ENCODE measurements at regions not wholly inside any gene's neighbourhood (a gene's known extent, or its start where the extent isn't known, plus 50 kb on each side); places are given as distances from the start of the nearest gene placed in this dataset.
"Not testable (repeated sequence)": the region's sequence is repeated elsewhere in the genome, so short reads cannot be mapped to it uniquely, and the experiment has no call there.

DNA sequence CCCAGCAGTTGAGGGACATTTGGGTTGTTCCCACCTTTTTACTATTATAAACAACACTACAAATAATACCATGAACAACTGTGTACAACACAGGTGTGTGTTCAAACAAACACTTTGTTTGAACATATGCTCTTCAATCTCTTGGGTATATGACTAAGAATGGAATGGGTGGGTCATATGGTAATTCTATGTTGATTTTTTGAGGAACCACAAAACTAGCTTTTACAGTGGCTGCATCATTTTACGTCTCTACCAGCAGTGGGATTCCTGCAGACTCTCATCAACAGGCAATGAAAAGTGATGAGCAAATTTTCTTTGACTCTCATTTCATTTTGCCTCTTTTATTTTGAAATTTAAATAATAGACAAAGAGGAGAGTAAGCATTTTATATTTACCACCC, 116.9 kb upstream of the KLF14 start:
- DNase-seq, result no peak

GRCh38 chr7:130852867-130853266, 118.9 kb upstream of the KLF14 start:
- no peak for DNase-seq

DNA sequence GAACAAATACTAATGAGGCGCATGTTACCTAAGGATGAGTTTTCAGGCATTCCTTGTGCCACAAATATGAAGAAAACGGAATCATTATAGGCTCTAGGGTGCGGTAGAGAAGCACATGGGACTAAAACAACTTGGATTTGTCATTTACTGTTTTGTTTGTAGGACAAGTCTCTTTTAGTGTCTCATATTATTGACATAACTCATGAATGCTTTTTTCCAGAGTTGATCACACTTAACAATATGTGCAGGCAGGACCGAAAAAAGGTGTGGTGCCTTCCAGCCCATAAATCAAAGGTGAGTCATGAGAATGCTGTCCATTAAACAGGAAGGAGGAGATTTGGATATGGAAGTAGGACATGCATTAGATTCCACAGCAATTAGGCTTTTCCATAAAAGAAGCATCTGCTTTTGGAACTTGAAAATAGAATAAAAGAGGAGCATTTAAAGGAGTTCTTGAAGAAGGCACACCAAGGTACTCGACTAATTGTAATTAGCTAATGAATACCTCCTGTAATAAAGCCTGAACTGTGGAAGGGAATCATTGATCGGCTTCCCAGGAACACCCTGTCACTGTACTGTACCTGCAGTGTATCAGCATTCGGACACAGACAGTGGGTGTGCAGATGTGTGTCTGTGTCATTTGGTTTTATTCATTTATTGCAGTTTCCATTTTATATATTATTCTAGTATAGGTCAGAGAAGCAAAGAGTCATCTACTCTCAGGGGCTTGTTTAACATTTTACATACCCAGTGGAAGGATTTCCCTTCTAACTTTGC, 119.7 kb upstream of the KLF14 start:
- no peak for DNase-seq

- DNase-seq, result no peak
Measured at GRCh38 chr7:130854481-130854880, 120.5 kb upstream of the KLF14 start.

DNA sequence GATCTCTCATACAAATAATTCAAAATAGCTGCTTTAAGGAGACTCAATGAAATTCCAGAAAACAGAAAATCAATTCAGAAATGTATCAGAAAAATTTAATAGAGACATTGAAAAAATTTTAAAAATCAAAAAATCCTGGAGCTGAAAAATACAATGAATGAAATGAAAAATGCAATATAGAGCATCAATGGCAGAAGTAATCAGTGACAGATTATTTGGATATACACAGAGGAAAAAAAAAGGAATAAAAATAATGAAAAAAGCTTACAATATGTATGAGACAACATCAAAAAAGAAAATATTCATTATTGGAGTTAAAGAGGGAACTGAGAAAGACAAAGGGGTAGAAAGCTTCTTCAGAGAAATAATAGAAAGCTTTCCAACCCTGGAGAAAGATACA, 122.9 kb upstream of the KLF14 start:
- no peak for DNase-seq

GRCh38 chr7:130860832-130861231, 126.8 kb upstream of the KLF14 start:
- DNase-seq, result not testable (repeated sequence)

GRCh38 chr7:130865408-130866236, 131.6 kb upstream of the KLF14 start:
- no peak for DNase-seq

GRCh38 chr7:130867039-130867438, 133.0 kb upstream of the KLF14 start:
- no peak for DNase-seq

GRCh38 chr7:130867581-130868136, 133.7 kb upstream of the KLF14 start:
- no peak for DNase-seq

DNA sequence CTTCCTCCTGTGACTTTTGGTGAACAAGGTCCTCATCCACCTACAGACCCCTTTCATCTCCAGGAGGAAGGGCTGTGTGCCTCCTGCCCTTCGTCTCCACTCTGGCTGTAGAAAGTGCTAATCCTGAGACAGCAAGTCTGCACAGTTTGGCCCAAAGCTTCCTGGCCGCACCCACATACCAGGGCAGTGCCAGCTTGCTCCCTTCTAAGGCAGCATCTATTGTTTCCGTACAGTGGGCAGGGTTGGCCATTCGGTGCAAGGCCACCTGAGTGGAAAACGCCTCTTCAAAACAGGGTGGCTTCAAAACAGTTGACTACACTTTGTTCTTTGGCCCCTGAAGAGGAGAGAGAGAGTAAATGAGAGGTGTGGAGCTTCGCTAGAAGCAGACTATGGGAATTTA, 134.1 kb upstream of the KLF14 start:
- DNase-seq, result no peak

DNA sequence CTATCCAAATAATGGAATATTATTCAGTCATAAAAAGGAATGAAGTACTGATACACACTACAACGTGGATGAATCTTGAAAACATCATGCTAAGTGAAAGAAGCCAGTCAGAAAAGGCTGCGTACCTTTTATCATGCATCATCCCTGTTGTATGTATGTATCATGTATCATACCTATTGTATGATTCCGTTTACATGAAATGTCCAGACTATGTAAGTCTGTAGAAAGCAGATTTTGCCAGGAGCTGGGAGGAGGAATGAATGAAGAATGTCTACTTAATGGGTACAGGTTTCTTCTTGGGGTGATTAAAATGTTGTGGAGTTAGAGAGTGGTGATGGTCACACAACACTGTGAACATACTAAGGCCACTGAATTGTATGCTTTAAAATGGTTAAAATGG, 135.9 kb upstream of the KLF14 start:
- DNase-seq, result no peak

DNA sequence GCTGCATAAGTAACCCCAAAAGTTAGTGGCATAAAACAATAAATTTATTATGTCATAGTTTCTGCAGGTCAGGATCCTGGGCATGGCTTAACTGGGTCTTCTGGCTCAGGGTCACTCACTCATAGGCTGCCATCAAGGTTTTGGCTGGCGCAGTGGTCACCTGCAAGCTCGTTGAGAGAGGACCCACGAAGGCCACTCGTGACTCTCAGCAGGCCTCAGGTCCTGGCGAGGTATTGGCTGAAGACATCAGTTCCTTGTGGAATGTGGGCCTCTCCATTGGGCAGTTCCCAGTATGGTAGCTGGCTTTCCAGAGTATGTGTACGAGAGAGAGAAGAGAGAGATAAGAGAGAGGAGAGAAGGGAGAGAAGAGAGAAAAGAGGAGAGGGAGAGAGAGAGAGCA, 138.3 kb upstream of the KLF14 start:
- no peak for DNase-seq

- DNase-seq, result no peak
Measured at GRCh38 chr7:130872756-130873448, 138.9 kb upstream of the KLF14 start.

DNA sequence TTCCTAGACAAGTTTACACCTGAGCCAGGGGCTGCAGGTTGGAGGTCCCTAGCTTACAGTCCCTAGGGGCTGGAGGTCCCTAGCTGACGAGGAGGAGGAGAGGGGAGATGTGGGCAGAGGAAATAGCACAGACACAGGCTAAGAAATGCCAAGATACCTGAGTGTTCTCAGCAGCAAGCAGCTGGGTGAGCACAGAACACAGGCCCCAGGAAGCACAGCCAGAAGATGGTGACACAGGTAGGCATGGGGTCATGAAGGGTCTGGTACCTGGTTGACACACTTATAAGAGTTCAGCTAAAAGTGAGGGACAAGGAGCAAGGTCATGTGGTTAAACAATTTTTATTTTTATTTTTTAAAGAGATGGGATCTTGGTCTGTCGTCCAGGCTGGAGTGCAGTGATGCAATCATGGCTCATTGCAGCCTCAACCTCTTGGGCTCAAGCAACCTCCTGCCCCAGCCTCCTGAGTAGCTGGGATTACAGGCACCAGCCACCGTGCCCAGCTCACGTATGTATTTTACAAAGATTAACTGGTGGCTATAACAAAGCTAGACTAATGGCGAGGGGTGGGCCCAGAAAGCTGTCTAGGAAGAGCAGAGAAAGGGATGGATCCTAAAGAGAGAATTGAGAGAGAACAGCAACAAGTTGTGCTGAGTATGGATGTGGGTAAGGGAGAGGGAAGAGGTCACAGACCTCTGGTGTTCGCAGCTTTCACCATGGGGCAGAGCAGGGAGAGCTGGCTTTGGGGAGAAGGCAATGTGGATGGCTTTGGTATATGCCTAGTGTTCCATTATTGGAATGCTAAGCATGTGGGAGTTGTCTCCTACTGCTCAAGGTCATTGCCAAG, 140.3 kb upstream of the KLF14 start:
- no peak for DNase-seq

- DNase-seq, result peak; percentile 30
Measured at GRCh38 chr7:130875265-130875741, 141.3 kb upstream of the KLF14 start.

- no peak for DNase-seq
Measured at GRCh38 chr7:130875901-130876300, 141.9 kb upstream of the KLF14 start.

- no peak for DNase-seq
Measured at GRCh38 chr7:130877236-130877990, 143.4 kb upstream of the KLF14 start.

DNA sequence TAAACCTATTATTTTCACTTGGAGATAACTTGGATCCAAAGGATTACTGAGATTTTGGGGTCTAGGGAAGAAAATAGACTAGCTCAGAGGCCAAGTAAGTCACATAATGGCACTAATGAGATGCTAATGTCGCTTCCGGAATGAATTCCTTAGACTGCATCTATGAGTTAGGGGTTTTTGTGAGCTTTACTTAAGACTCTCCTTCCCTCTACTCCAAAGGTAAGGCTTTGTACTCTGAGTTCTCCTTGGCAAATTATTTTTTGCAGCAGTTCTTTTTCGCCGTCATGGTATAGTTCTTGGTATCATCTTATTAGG, 143.9 kb upstream of the KLF14 start:
- no peak for DNase-seq

DNA sequence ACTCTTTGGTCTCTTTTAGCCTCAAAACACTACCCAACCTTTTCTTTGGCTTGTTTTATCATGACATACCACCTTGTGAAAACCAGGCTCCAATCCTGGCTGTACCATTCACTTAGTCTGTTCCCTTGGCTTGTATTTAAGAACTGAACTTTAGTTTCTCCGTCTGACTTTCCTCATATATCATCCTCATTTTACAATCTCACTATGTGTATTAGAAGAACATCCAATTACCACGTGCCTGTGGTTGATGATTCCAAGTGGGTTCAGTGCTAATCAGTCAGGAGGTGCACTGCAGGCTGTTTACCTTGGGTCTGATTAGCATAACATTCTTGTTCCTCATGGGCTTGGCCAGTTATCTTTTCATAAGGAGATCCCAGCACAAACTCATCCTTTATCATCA, 144.8 kb upstream of the KLF14 start:
- DNase-seq, result no peak

GRCh38 chr7:130879191-130879590, 145.2 kb upstream of the KLF14 start:
- DNase-seq, result no peak

- DNase-seq, result no peak
Measured at GRCh38 chr7:130880668-130881067, 146.7 kb upstream of the KLF14 start.
